H9 (cell line): ENCODE measurements at regions not wholly inside any gene's neighbourhood (a gene's known extent, or its start where the extent isn't known, plus 50 kb on each side); places are given as distances from the start of the nearest gene placed in this dataset.

Source experiments
- DNase-seq: peaks from one replicate; pipeline ENCODE4 v3.0.0-alpha.2; 2017
- H2AFZ ChIP-seq: one replicate; pipeline ENCODE4 v1.6.1; 2013; ENCODE audit warnings: mild to moderate bottlenecking, low read length, control low read depth, moderate library complexity
- H2AK5ac ChIP-seq: 2 replicates; pipeline ENCODE4 v1.6.1; 2013; ENCODE audit warnings: low read length, control low read depth, mixed read lengths; ENCODE audit not compliant: insufficient read length
- H2BK120ac ChIP-seq: one replicate; pipeline ENCODE4 v1.6.1; 2013; ENCODE audit warnings: low read depth, mild to moderate bottlenecking, low read length, control low read depth, inconsistent platforms; ENCODE audit not compliant: poor library complexity, severe bottlenecking
- H2BK12ac ChIP-seq: 2 replicates; pipeline ENCODE4 v1.6.1; 2013; ENCODE audit warnings: low read length, control low read depth, mixed read lengths, low read depth; ENCODE audit not compliant: insufficient read length
- H2BK15ac ChIP-seq: 2 replicates; pipeline ENCODE4 v1.6.1; 2013; ENCODE audit warnings: low read depth, low read length, control low read depth
- H2BK20ac ChIP-seq: one replicate; pipeline ENCODE4 v1.6.1; 2013; ENCODE audit warnings: low read depth, mild to moderate bottlenecking, low read length, control low read depth, inconsistent platforms; ENCODE audit not compliant: poor library complexity, severe bottlenecking
- H2BK5ac ChIP-seq: 2 replicates; pipeline ENCODE4 v1.6.1; 2013; ENCODE audit warnings: low read length, control low read depth, mixed read lengths; ENCODE audit not compliant: insufficient read length
- H3K14ac ChIP-seq: 2 replicates; pipeline ENCODE4 v1.6.1; 2013; ENCODE audit warnings: low read length, control low read depth; ENCODE audit not compliant: insufficient read depth
- H3K18ac ChIP-seq: 2 replicates; pipeline ENCODE4 v1.6.1; 2013; ENCODE audit warnings: low read depth, mild to moderate bottlenecking, mixed read lengths, low read length, control low read depth; ENCODE audit not compliant: insufficient read length
- H3K23ac ChIP-seq: 2 replicates; pipeline ENCODE4 v1.6.1; 2013; ENCODE audit warnings: low read length, control low read depth, mixed read lengths, low read depth; ENCODE audit not compliant: insufficient read length
- H3K23me2 ChIP-seq: 2 replicates; pipeline ENCODE4 v1.6.1; 2013; ENCODE audit warnings: low read depth, mild to moderate bottlenecking, mixed read lengths, low read length, control low read depth; ENCODE audit not compliant: insufficient read length, poor library complexity, severe bottlenecking
- H3K27ac ChIP-seq: 2 replicates; pipeline ENCODE4 v1.5.1; 2013; ENCODE audit warnings: low read length, control low read depth, mixed read lengths, low read depth; ENCODE audit not compliant: insufficient read length
- H3K27me3 ChIP-seq: 2 replicates; pipeline ENCODE4 v1.6.1; 2013; ENCODE audit warnings: low read length, control low read depth, inconsistent platforms; ENCODE audit not compliant: insufficient read depth
- H3K4ac ChIP-seq: 2 replicates; pipeline ENCODE4 v1.6.1; 2013; ENCODE audit warnings: low read depth, mild to moderate bottlenecking, control low read depth, inconsistent platforms, low read length, moderate library complexity
- H3K4me1 ChIP-seq: 2 replicates; pipeline ENCODE4 v1.6.1; 2013; ENCODE audit warnings: low read length, control low read depth, inconsistent platforms; ENCODE audit not compliant: insufficient read depth
- H3K4me2 ChIP-seq: 2 replicates; pipeline ENCODE4 v1.6.1; 2013; ENCODE audit warnings: low read length, control low read depth, mixed read lengths; ENCODE audit not compliant: insufficient read length, insufficient read depth
- H3K56ac ChIP-seq: 2 replicates; pipeline ENCODE4 v1.6.1; 2013; ENCODE audit warnings: low read depth, mild to moderate bottlenecking, mixed read lengths, low read length, control low read depth; ENCODE audit not compliant: insufficient read length
- H3K79me1 ChIP-seq: 2 replicates; pipeline ENCODE4 v1.6.1; 2013; ENCODE audit warnings: low read depth, mild to moderate bottlenecking, moderate library complexity, low read length, control low read depth, inconsistent platforms; ENCODE audit not compliant: insufficient read depth, poor library complexity, severe bottlenecking
- H3K79me2 ChIP-seq: 2 replicates; pipeline ENCODE4 v1.6.1; 2013; ENCODE audit warnings: low read length, control low read depth, inconsistent platforms; ENCODE audit not compliant: insufficient read depth
- H3K9ac ChIP-seq: 2 replicates; pipeline ENCODE4 v1.6.1; 2013; ENCODE audit warnings: low read length, control low read depth, mixed read lengths; ENCODE audit not compliant: insufficient read length; ENCODE audit errors: extremely low read depth
- H3K9me3 ChIP-seq: one replicate; pipeline ENCODE4 v1.6.1; 2013; ENCODE audit warnings: low read depth, low read length, inconsistent platforms; ENCODE audit not compliant: control insufficient read depth
- H3T11ph ChIP-seq: one replicate; pipeline ENCODE4 v1.6.1; 2013; ENCODE audit warnings: mild to moderate bottlenecking, low read length, control low read depth, inconsistent platforms
- H4K20me1 ChIP-seq: one replicate; pipeline ENCODE4 v1.6.1; 2013; ENCODE audit not compliant: control insufficient read depth, insufficient read length, insufficient read depth
- H4K5ac ChIP-seq: 2 replicates; pipeline ENCODE4 v1.6.1; 2013; ENCODE audit warnings: low read depth, mild to moderate bottlenecking, mixed read lengths, low read length, control low read depth; ENCODE audit not compliant: insufficient read length
- H4K8ac ChIP-seq: replicated peaks from 2 replicates; pipeline ENCODE4 v1.6.1; 2013; ENCODE audit warnings: low read length, control low read depth, mixed read lengths, low read depth; ENCODE audit not compliant: insufficient read length
- H4K91ac ChIP-seq: 2 replicates; pipeline ENCODE4 v1.6.1; 2013; ENCODE audit warnings: low read depth, mild to moderate bottlenecking, moderate library complexity, mixed read lengths, low read length, control low read depth; ENCODE audit not compliant: insufficient read length
- H3K27ac Mint-ChIP-seq, 3 experiments: 2 replicates in 2 of 3; 3 replicates in 1 of 3; pipeline ENCODE4 v1.8.0; 2020 to 2021; ENCODE audit warnings: mixed read lengths in 3 of 3, mild to moderate bottlenecking in 1 of 3, moderate library complexity in 1 of 3
- H3K27me3 Mint-ChIP-seq: 2 replicates; pipeline ENCODE4 v1.8.0; 2021; ENCODE audit warnings: low read depth, mild to moderate bottlenecking, moderate library complexity, mixed read lengths
- H3K36me3 Mint-ChIP-seq, 3 experiments: 2 replicates in 2 of 3; 3 replicates in 1 of 3; pipeline ENCODE4 v1.8.0; 2020 to 2021; ENCODE audit warnings: low read depth in 3 of 3, mixed read lengths in 3 of 3; ENCODE audit not compliant: insufficient read depth in 1 of 3
- H3K4me1 Mint-ChIP-seq, 2 experiments: 2 replicates each; pipeline ENCODE4 v1.8.0; 2020; ENCODE audit warnings: mixed read lengths in 2 of 2
- H3K4me3 Mint-ChIP-seq, 2 experiments: 2 replicates in 1 of 2; 3 replicates in 1 of 2; pipeline ENCODE4 v1.8.0; 2020 to 2021; ENCODE audit warnings: mild to moderate bottlenecking in 2 of 2, mixed read lengths in 2 of 2, moderate library complexity in 1 of 2
- H3K9me3 Mint-ChIP-seq, 2 experiments: 2 replicates in 1 of 2; 3 replicates in 1 of 2; pipeline ENCODE4 v1.8.0; 2020; ENCODE audit warnings: mild to moderate bottlenecking in 2 of 2, mixed read lengths in 2 of 2, moderate library complexity in 1 of 2
- WGBS: extraction: QIAGEN DNeasy Blood & Tissue Kit; methylation state at CpG from one replicate; pipeline ENCODE4 v1.1.7; 2013; ENCODE audit warnings: missing lambda C conversion rate, low lambda C conversion rate, mixed read lengths; ENCODE audit not compliant: insufficient read length; ENCODE audit errors: extremely low coverage; 5-methylcytosine and 5-hydroxymethylcytosine counted together
- TF ChIP-seq, protein P1 (sequence below): fragments of 200-600 bp; sonication (generic); conservative IDR thresholded peaks from 3 replicates; pipeline ENCODE4 v1.8.0; 2021; ENCODE audit warnings: antibody characterized with exemption, mild to moderate bottlenecking

DNA sequence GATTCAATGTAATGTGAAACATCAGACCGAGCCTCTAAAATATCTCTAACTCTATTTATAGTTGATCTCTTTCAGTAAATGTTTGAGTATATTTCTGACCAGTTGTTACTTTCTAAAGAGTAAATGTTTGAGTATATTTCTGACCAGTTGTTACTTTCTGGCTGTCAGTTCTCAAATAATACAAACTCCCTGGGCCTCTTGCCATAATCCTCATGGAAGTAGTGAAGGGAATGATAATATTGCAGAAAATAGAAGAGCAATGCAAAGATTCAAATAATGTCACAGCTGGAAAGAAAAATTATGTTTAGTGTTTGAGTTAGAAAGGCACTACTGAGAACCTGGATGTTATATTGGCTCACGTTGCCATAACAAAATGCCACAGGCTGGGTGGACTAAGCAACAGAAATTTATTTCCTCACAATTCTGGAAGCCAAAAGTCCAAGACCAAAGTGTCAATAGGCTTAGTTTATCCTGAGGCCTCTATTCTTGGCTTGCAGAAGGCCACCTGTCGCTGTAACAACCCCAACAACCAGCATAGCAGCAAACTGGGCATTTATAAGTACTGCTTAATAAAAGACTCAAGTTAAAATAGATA lies 470.6 kb upstream of the BCHE start:
- Mint-ChIP-seq H3K27me3 (peaks cover 2% of the 10 kb centered on the region; the same call in 1 of the 2 replicates), H3K4me3 (no peak overlapping the region), H3K4me1 (peaks cover 8% of the 10 kb centered on the region in 2 experiments), H3K9me3 (no peaks in the 10 kb centered on the region; a peak in 1 of 5 replicates), H3K36me3 (no peaks in the 10 kb centered on the region), H3K27ac (no peak overlapping the region)
- Histone ChIP-seq H4K8ac (no peak overlapping the region), H2AK5ac (no peak overlapping the region), H3K4ac (no peak overlapping the region), H3K79me1 (no peaks in the 10 kb centered on the region), H3K9ac (no peak overlapping the region), H2BK12ac (no peak overlapping the region), H3K27ac (no peak overlapping the region), H3T11ph (no peak overlapping the region), H3K18ac (no peak overlapping the region), H3K79me2 (no peaks in the 10 kb centered on the region), H2BK15ac (no peak overlapping the region), H3K4me1 (no peaks in the 10 kb centered on the region), H4K91ac (no peak overlapping the region), H3K4me2 (no peak overlapping the region), H3K9me3 (no peaks in the 10 kb centered on the region), H4K20me1 (no peaks in the 10 kb centered on the region), H2BK120ac (no peak overlapping the region), H3K23ac (no peak overlapping the region), H3K14ac (no peak overlapping the region), H4K5ac (no peak overlapping the region), H2BK20ac (no peak overlapping the region), H3K23me2 (no peaks in the 10 kb centered on the region), H3K56ac (no peak overlapping the region), H2BK5ac (no peak overlapping the region), H2AFZ (no peak overlapping the region), H3K27me3 (no peaks in the 10 kb centered on the region)
- no CpG with 5 or more reads among the region's 3 CpGs for WGBS
- no peak for DNase-seq
- TF ChIP-seq, protein P1, sequence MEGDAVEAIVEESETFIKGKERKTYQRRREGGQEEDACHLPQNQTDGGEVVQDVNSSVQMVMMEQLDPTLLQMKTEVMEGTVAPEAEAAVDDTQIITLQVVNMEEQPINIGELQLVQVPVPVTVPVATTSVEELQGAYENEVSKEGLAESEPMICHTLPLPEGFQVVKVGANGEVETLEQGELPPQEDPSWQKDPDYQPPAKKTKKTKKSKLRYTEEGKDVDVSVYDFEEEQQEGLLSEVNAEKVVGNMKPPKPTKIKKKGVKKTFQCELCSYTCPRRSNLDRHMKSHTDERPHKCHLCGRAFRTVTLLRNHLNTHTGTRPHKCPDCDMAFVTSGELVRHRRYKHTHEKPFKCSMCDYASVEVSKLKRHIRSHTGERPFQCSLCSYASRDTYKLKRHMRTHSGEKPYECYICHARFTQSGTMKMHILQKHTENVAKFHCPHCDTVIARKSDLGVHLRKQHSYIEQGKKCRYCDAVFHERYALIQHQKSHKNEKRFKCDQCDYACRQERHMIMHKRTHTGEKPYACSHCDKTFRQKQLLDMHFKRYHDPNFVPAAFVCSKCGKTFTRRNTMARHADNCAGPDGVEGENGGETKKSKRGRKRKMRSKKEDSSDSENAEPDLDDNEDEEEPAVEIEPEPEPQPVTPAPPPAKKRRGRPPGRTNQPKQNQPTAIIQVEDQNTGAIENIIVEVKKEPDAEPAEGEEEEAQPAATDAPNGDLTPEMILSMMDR = no peak
